ENCODE measurements at regions not wholly inside any gene's neighbourhood (a gene's known extent, or its start where the extent isn't known, plus 50 kb on each side); places are given as distances from the start of the nearest gene placed in this dataset.

GRCh38 chr1:29752141-29752540 lies 515.8 kb downstream of the PTPRU start:
- no peak overlapping the region for H3K4me3 ChIP-seq (ENCODE audit: low read depth, low read length)

GRCh38 chr1:29749024-29749945 lies 513.0 kb downstream of the PTPRU start:
- no peak overlapping the region for H3K4me3 ChIP-seq (ENCODE audit: low read depth, low read length)

- H3K4me3 ChIP-seq (ENCODE audit: low read depth, low read length), result no peak overlapping the region
Observed at GRCh38 chr1:29747196-29747595, 510.9 kb downstream of the PTPRU start.

GRCh38 chr1:29746076-29746665 lies 509.8 kb downstream of the PTPRU start:
- no peak overlapping the region for H3K4me3 ChIP-seq (ENCODE audit: low read depth, low read length)

- no peak overlapping the region for H3K4me3 ChIP-seq (ENCODE audit: low read depth, low read length)
Observed at GRCh38 chr1:29744684-29745490, 508.6 kb downstream of the PTPRU start.

- H3K4me3 ChIP-seq (ENCODE audit: low read depth, low read length), result no peak overlapping the region
Observed at GRCh38 chr1:29743931-29744330, 507.6 kb downstream of the PTPRU start.

- H3K4me3 ChIP-seq (ENCODE audit: low read depth, low read length), result no peak overlapping the region
Observed at GRCh38 chr1:29743264-29743663, 506.9 kb downstream of the PTPRU start.

GRCh38 chr1:29739176-29739575 lies 502.9 kb downstream of the PTPRU start:
- H3K4me3 ChIP-seq (ENCODE audit: low read depth, low read length), result no peak overlapping the region

- H3K4me3 ChIP-seq (ENCODE audit: low read depth, low read length), result no peak overlapping the region
Observed at GRCh38 chr1:29736582-29737188, 500.4 kb downstream of the PTPRU start.

- H3K4me3 ChIP-seq (ENCODE audit: low read depth, low read length), result no peak overlapping the region
Observed at GRCh38 chr1:29732453-29732852, 496.1 kb downstream of the PTPRU start.

GRCh38 chr1:29730623-29731022 lies 494.3 kb downstream of the PTPRU start:
- no peak overlapping the region for H3K4me3 ChIP-seq (ENCODE audit: low read depth, low read length)

GRCh38 chr1:29729281-29729680 lies 493.0 kb downstream of the PTPRU start:
- no peak overlapping the region for H3K4me3 ChIP-seq (ENCODE audit: low read depth, low read length)

- no peak overlapping the region for H3K4me3 ChIP-seq (ENCODE audit: low read depth, low read length)
Observed at GRCh38 chr1:29728703-29729102, 492.4 kb downstream of the PTPRU start.

GRCh38 chr1:29725262-29725661 lies 488.9 kb downstream of the PTPRU start:
- no peak overlapping the region for H3K4me3 ChIP-seq (ENCODE audit: low read depth, low read length)

- no peak overlapping the region for H3K4me3 ChIP-seq (ENCODE audit: low read depth, low read length)
Observed at GRCh38 chr1:29722598-29722997, 486.3 kb downstream of the PTPRU start.

- H3K4me3 ChIP-seq (ENCODE audit: low read depth, low read length), result no peak overlapping the region
Observed at GRCh38 chr1:29719253-29719652, 482.9 kb downstream of the PTPRU start.

- H3K4me3 ChIP-seq (ENCODE audit: low read depth, low read length), result no peak overlapping the region
Observed at GRCh38 chr1:29718791-29719190, 482.5 kb downstream of the PTPRU start.

GRCh38 chr1:29716306-29716705 lies 480.0 kb downstream of the PTPRU start:
- H3K4me3 ChIP-seq (ENCODE audit: low read depth, low read length), result no peak overlapping the region

- H3K4me3 ChIP-seq (ENCODE audit: low read depth, low read length), result no peak overlapping the region
Observed at GRCh38 chr1:29713857-29714256, 477.5 kb downstream of the PTPRU start.

- H3K4me3 ChIP-seq (ENCODE audit: low read depth, low read length), result no peak overlapping the region
Observed at GRCh38 chr1:29712801-29713200, 476.5 kb downstream of the PTPRU start.

- no peak overlapping the region for H3K4me3 ChIP-seq (ENCODE audit: low read depth, low read length)
Observed at GRCh38 chr1:29712284-29712651, 475.9 kb downstream of the PTPRU start.

All from iPS-11a (cell line).